ENCODE measurements at regions not wholly inside any gene's neighbourhood (a gene's known extent, or its start where the extent isn't known, plus 50 kb on each side); places are given as distances from the start of the nearest gene placed in this dataset.

GRCh38 chr12:115020091-115020490 is 336.1 kb upstream of the TBX3 start:
- H3K9me3 Mint-ChIP-seq, result peaks cover 8% of the 10 kb centered on the region
- POLR2A ChIA-PET, result no interaction called here
- H3K36me3 Mint-ChIP-seq (ENCODE audit: low read depth), result no peaks in the 10 kb centered on the region
- TF ChIP-seq CTCF (IDR thresholded peaks at IDR 0.05), result no peak
- no peak for DNase-seq
- H3K27me3 Mint-ChIP-seq, result no peaks in the 10 kb centered on the region
- no peak overlapping the region for H3K27ac Mint-ChIP-seq
- intact Hi-C loops (cut with micrococcal nuclease), result no loop called here
- H3K4me3 Mint-ChIP-seq, result no peak overlapping the region
- CTCF ChIA-PET, result no interaction called here
- H3K4me1 Mint-ChIP-seq (ENCODE audit: low read depth), result no peaks in the 10 kb centered on the region
- no peak for ATAC-seq

- no peak overlapping the region for H3K4me3 Mint-ChIP-seq
- intact Hi-C loops (cut with micrococcal nuclease), result no loop called here
- no peak overlapping the region for H3K27ac Mint-ChIP-seq
- POLR2A ChIA-PET, result no interaction called here
- DNase-seq (no peak), ATAC-seq (no peak)
- H3K27me3 Mint-ChIP-seq, result no peaks in the 10 kb centered on the region
- CTCF ChIA-PET, result interaction anchor here (0.6 kb wide), 1 partner anchor 271 kb away, joined by 3 read pairs; no protein-coding TSS in a partner anchor
- H3K36me3 Mint-ChIP-seq (ENCODE audit: low read depth), result no peaks in the 10 kb centered on the region
- peaks cover 12% of the 10 kb centered on the region for H3K9me3 Mint-ChIP-seq
- no peak for TF ChIP-seq CTCF (IDR thresholded peaks at IDR 0.05)
- no peaks in the 10 kb centered on the region for H3K4me1 Mint-ChIP-seq (ENCODE audit: low read depth)
Observed at GRCh38 chr12:115017346-115017745, 333.4 kb upstream of the TBX3 start.

GRCh38 chr12:115013236-115013981 is 329.4 kb upstream of the TBX3 start:
- ATAC-seq (no peak), DNase-seq (no peak)
- ChIA-PET CTCF (no interaction called here), POLR2A (no interaction called here)
- intact Hi-C loops (cut with micrococcal nuclease), result no loop called here
- no peaks in the 10 kb centered on the region for H3K4me1 Mint-ChIP-seq (ENCODE audit: low read depth)
- H3K27ac Mint-ChIP-seq, result no peak overlapping the region
- no peak for TF ChIP-seq CTCF (IDR thresholded peaks at IDR 0.05)
- no peak overlapping the region for H3K4me3 Mint-ChIP-seq
- peaks cover 6% of the 10 kb centered on the region for H3K9me3 Mint-ChIP-seq
- H3K27me3 Mint-ChIP-seq, result no peaks in the 10 kb centered on the region
- no peaks in the 10 kb centered on the region for H3K36me3 Mint-ChIP-seq (ENCODE audit: low read depth)

GRCh38 chr12:115012861-115013235 is 328.9 kb upstream of the TBX3 start:
- POLR2A ChIA-PET, result no interaction called here
- ATAC-seq (no peak), DNase-seq (no peak)
- Mint-ChIP-seq H3K9me3 (peaks cover 6% of the 10 kb centered on the region), H3K4me1 (ENCODE audit: low read depth) (no peaks in the 10 kb centered on the region), H3K27me3 (no peaks in the 10 kb centered on the region), H3K4me3 (no peak overlapping the region), H3K36me3 (ENCODE audit: low read depth) (no peaks in the 10 kb centered on the region), H3K27ac (no peak overlapping the region)
- CTCF ChIA-PET, result no interaction called here
- intact Hi-C loops (cut with micrococcal nuclease), result no loop called here
- no peak for TF ChIP-seq CTCF (IDR thresholded peaks at IDR 0.05)

GRCh38 chr12:115011703-115012102 is 327.7 kb upstream of the TBX3 start:
- Mint-ChIP-seq H3K27ac (no peak overlapping the region), H3K9me3 (peaks cover 6% of the 10 kb centered on the region), H3K4me1 (ENCODE audit: low read depth) (no peaks in the 10 kb centered on the region), H3K27me3 (no peaks in the 10 kb centered on the region), H3K4me3 (no peak overlapping the region), H3K36me3 (ENCODE audit: low read depth) (no peaks in the 10 kb centered on the region)
- ATAC-seq (no peak), DNase-seq (no peak)
- no peak for TF ChIP-seq CTCF (IDR thresholded peaks at IDR 0.05)
- intact Hi-C loops (cut with micrococcal nuclease), result no loop called here
- POLR2A ChIA-PET, result no interaction called here
- CTCF ChIA-PET, result no interaction called here

All from activated CD8-positive, alpha-beta T cell treated with anti-CD3 and anti-CD28 coated beads for 36 hours (primary cell).